H1 (cell line): ENCODE measurements at regions not wholly inside any gene's neighbourhood (a gene's known extent, or its start where the extent isn't known, plus 50 kb on each side); places are given as distances from the start of the nearest gene placed in this dataset.

ENCODE experiments used
- CTCF ChIA-PET: fragments of 300-600 bp; sonication (Branson Sonifier 250); formaldehyde crosslinking; loops from one replicate; lab custom pipeline; 2021; ENCODE audit not compliant: partially characterized antibody; lab: Charles Lee
- POLR2A ChIA-PET: fragments of 300-600 bp; sonication (Branson Sonifier 250); formaldehyde crosslinking; loops from one replicate; lab custom pipeline; 2021; ENCODE audit warnings: inconsistent platforms; ENCODE audit not compliant: partially characterized antibody; lab: Charles Lee
- DNase-seq, 2 experiments: peaks; one replicate each; pipeline versions ENCODE4 v3.0.0 to v3.0.0-alpha.2; 2010 to 2022; ENCODE audit warnings: low spot score in 2 of 2, low read depth in 1 of 2, mixed read lengths in 1 of 2
- FAIRE-seq: peaks from 2 replicates; lab custom pipeline; 2011; peaks lifted over from hg19 to GRCh38; lab: Jason Lieb, UNC
- H2AFZ ChIP-seq: 2 replicates; pipeline ENCODE4 v1.8.1; 2012; ENCODE audit warnings: low read length, inconsistent platforms
- H2AK5ac ChIP-seq: 2 replicates; pipeline ENCODE4 v1.6.1; 2013; ENCODE audit warnings: low read depth, low read length
- H2BK120ac ChIP-seq: replicated peaks from 2 replicates; pipeline ENCODE3; 2013; ENCODE audit warnings: low read depth, low read length, inconsistent platforms
- H2BK12ac ChIP-seq: 2 replicates; pipeline ENCODE4 v1.6.1; 2013; ENCODE audit warnings: low read depth, low read length
- H2BK15ac ChIP-seq: 2 replicates; pipeline ENCODE4 v1.6.1; 2013; ENCODE audit warnings: low read length
- H2BK20ac ChIP-seq: 2 replicates; pipeline ENCODE4 v1.6.1; 2013; ENCODE audit warnings: low read length
- H2BK5ac ChIP-seq: 2 replicates; pipeline ENCODE4 v1.6.1; 2013; ENCODE audit warnings: low read depth, low read length
- H3K14ac ChIP-seq: 2 replicates; pipeline ENCODE4 v1.6.1; 2013; ENCODE audit warnings: inconsistent platforms; ENCODE audit not compliant: insufficient read length
- H3K18ac ChIP-seq: 2 replicates; pipeline ENCODE4 v1.6.1; 2013; ENCODE audit warnings: low read length; ENCODE audit errors: extremely low read depth
- H3K23ac ChIP-seq: 2 replicates; pipeline ENCODE4 v1.6.1; 2013; ENCODE audit warnings: inconsistent platforms; ENCODE audit not compliant: insufficient read length
- H3K23me2 ChIP-seq: 2 replicates; pipeline ENCODE4 v1.6.1; 2013; ENCODE audit warnings: low read depth, low read length
- H3K27ac ChIP-seq: 2 replicates; pipeline ENCODE4 v1.6.1; 2011; ENCODE audit warnings: low read depth, low read length, inconsistent platforms
- H3K27me3 ChIP-seq, 4 experiments: replicated peaks in 1 of 4; 1 replicate in 1 of 4; 2 replicates in 3 of 4; pipeline versions ENCODE4 v1.6.1 to v1.8.1; 2011 to 2013; ENCODE audit warnings: low read length in 3 of 4, mild to moderate bottlenecking in 3 of 4, inconsistent platforms in 2 of 4, mixed read lengths in 2 of 4, moderate library complexity in 1 of 4; ENCODE audit not compliant: control insufficient read depth in 3 of 4, insufficient read depth in 3 of 4; ENCODE audit errors: extremely low read depth in 1 of 4
- H3K36me3 ChIP-seq, 4 experiments: 2 replicates each; pipeline versions ENCODE4 v1.6.1 to v1.8.1; 2011 to 2013; ENCODE audit warnings: mild to moderate bottlenecking in 4 of 4, low read length in 3 of 4, moderate library complexity in 2 of 4, control low read depth in 1 of 4, inconsistent platforms in 1 of 4; ENCODE audit not compliant: insufficient read depth in 4 of 4, control insufficient read depth in 2 of 4
- H3K4ac ChIP-seq: replicated peaks from 2 replicates; pipeline ENCODE3; 2013; ENCODE audit warnings: low read length, low read depth, mixed read lengths, inconsistent platforms; ENCODE audit not compliant: insufficient read length
- H3K4me1 ChIP-seq, 4 experiments: replicated peaks in 1 of 4; 1 replicate in 1 of 4; 2 replicates in 3 of 4; pipeline versions ENCODE4 v1.6.1 to v1.8.1; 2011 to 2013; ENCODE audit warnings: low read length in 3 of 4, inconsistent platforms in 2 of 4, mixed read lengths in 1 of 4; ENCODE audit not compliant: insufficient read depth in 4 of 4, control insufficient read depth in 3 of 4
- H3K4me2 ChIP-seq, 2 experiments: 2 replicates each; pipeline versions ENCODE4 v1.6.1 to v1.8.1; 2011 to 2013; ENCODE audit warnings: low read depth in 2 of 2, low read length in 2 of 2, control low read depth in 1 of 2, inconsistent platforms in 1 of 2, mild to moderate bottlenecking in 1 of 2; ENCODE audit not compliant: insufficient read depth in 1 of 2
- H3K4me3 ChIP-seq, 4 experiments: fragments of 200-600, 300-600 bp in 1 of 4; sonication (generic), shearing (Covaris generic), sonication (Bioruptor Twin) in 1 of 4; 2 replicates each; pipeline versions ENCODE4 v1.5.1 to v1.8.1; 2011 to 2016; ENCODE audit warnings: low read length in 4 of 4, low read depth in 3 of 4, control low read depth in 2 of 4, inconsistent platforms in 2 of 4, mild to moderate bottlenecking in 2 of 4, mixed read lengths in 1 of 4, moderate library complexity in 1 of 4; ENCODE audit not compliant: insufficient read depth in 2 of 4; ENCODE audit errors: extremely low read depth in 1 of 4
- H3K56ac ChIP-seq: replicated peaks from 2 replicates; pipeline ENCODE3; 2013; ENCODE audit warnings: low read depth, mild to moderate bottlenecking, mixed read lengths, low read length, inconsistent platforms; ENCODE audit not compliant: insufficient read length
- H3K79me1 ChIP-seq: 2 replicates; pipeline ENCODE4 v1.6.1; 2013; ENCODE audit warnings: low read depth, low read length, control low read depth
- H3K79me2 ChIP-seq, 2 experiments: 2 replicates each; pipeline versions ENCODE4 v1.6.1 to v1.8.1; 2012 to 2013; ENCODE audit warnings: low read length in 2 of 2, mild to moderate bottlenecking in 2 of 2, inconsistent platforms in 1 of 2; ENCODE audit not compliant: insufficient read depth in 2 of 2, control insufficient read depth in 1 of 2
- H3K9ac ChIP-seq, 4 experiments: replicated peaks in 1 of 4; 1 replicate in 1 of 4; 2 replicates in 3 of 4; pipeline versions ENCODE4 v1.6.1 to v1.8.1; 2011 to 2013; ENCODE audit warnings: low read depth in 3 of 4, low read length in 3 of 4, control low read depth in 2 of 4, mild to moderate bottlenecking in 2 of 4, moderate library complexity in 2 of 4, inconsistent platforms in 1 of 4; ENCODE audit errors: extremely low read depth in 1 of 4
- H3K9me3 ChIP-seq, 2 experiments: 2 replicates each; pipeline versions ENCODE4 v1.6.1 to v1.8.1; 2012 to 2013; ENCODE audit warnings: mild to moderate bottlenecking in 2 of 2, moderate library complexity in 2 of 2, control low read depth in 1 of 2, inconsistent platforms in 1 of 2, low read depth in 1 of 2, low read length in 1 of 2, mixed read lengths in 1 of 2; ENCODE audit not compliant: insufficient read depth in 2 of 2
- H4K20me1 ChIP-seq, 2 experiments: replicated peaks in 1 of 2; 2 replicates each; pipeline versions ENCODE3 to v1.8.1; 2011 to 2013; ENCODE audit warnings: inconsistent platforms in 2 of 2, low read length in 2 of 2, mild to moderate bottlenecking in 1 of 2; ENCODE audit not compliant: insufficient read depth in 2 of 2, control insufficient read depth in 1 of 2
- H4K5ac ChIP-seq: 2 replicates; pipeline ENCODE4 v1.6.1; 2013; ENCODE audit warnings: low read length, low read depth, mixed read lengths, inconsistent platforms; ENCODE audit not compliant: insufficient read length
- H4K8ac ChIP-seq: 2 replicates; pipeline ENCODE4 v1.8.0; 2013; ENCODE audit warnings: mild to moderate bottlenecking, moderate library complexity, low read length, inconsistent platforms; ENCODE audit not compliant: insufficient read depth; ENCODE audit errors: extremely low read depth
- H4K91ac ChIP-seq: replicated peaks from 2 replicates; pipeline ENCODE3; 2013; ENCODE audit warnings: low read length, mixed read lengths, inconsistent platforms; ENCODE audit not compliant: insufficient read length
- ASH2L ChIP-seq: fragments of 200-600, 300-600 bp; sonication (generic); IDR thresholded peaks from one replicate; pipeline ENCODE4 v1.7.1; 2017; ENCODE audit warnings: low read length
- BACH1 ChIP-seq: IDR thresholded peaks from 2 replicates; pipeline ENCODE4 v1.6.1; 2012; ENCODE audit warnings: low read length, improper control_type of control experiment
- BRCA1 ChIP-seq: IDR thresholded peaks from 2 replicates; pipeline ENCODE4 v1.6.1; 2012; ENCODE audit warnings: low read depth, low read length, improper control_type of control experiment
- CREB1 ChIP-seq: IDR thresholded peaks from 2 replicates; pipeline ENCODE4 v1.6.1; 2012; ENCODE audit warnings: inconsistent platforms
- CTCF ChIP-seq, 3 experiments: IDR thresholded peaks; 1 replicate in 2 of 3; 2 replicates in 1 of 3; pipeline versions ENCODE4 v1.5.1 to v1.6.1; 2011; ENCODE audit warnings: low read length in 3 of 3, mild to moderate bottlenecking in 3 of 3, inconsistent platforms in 2 of 3, low read depth in 1 of 3, moderate library complexity in 1 of 3; ENCODE audit not compliant: insufficient read depth in 1 of 3; ENCODE audit errors: control extremely low read depth in 1 of 3
- GTF2F1 ChIP-seq: IDR thresholded peaks from 2 replicates; pipeline ENCODE4 v1.6.1; 2012; ENCODE audit warnings: low read depth, low read length, improper control_type of control experiment, borderline replicate concordance
- HDAC2 ChIP-seq, 2 experiments: fragments of 300-600 bp in 1 of 2; sonication (generic) in 1 of 2; IDR thresholded peaks; 2 replicates each; pipeline ENCODE4 v1.6.1; 2011 to 2012; ENCODE audit warnings: low read depth in 2 of 2, low read length in 2 of 2, mild to moderate bottlenecking in 2 of 2, moderate library complexity in 2 of 2, borderline replicate concordance in 1 of 2, inconsistent platforms in 1 of 2
- PHF8 ChIP-seq: fragments of 200-600 bp; sonication (generic); conservative IDR thresholded peaks from 2 replicates; pipeline ENCODE4 v1.7.1; 2012; ENCODE audit warnings: low read depth, mild to moderate bottlenecking, inconsistent platforms, low read length, moderate library complexity
- POLR2AphosphoS5 ChIP-seq: IDR thresholded peaks from 2 replicates; pipeline ENCODE4 v1.6.1; 2011; ENCODE audit warnings: low read depth, low read length
- POU5F1 ChIP-seq: IDR thresholded peaks from 2 replicates; pipeline ENCODE4 v1.6.1; 2011; ENCODE audit warnings: low read depth, mild to moderate bottlenecking, low read length, moderate library complexity
- SP1 ChIP-seq: IDR thresholded peaks from 2 replicates; pipeline ENCODE4 v1.6.1; 2011; ENCODE audit warnings: low read depth, low read length
- SUZ12 ChIP-seq: fragments of 200-600 bp; sonication (generic); IDR thresholded peaks from 2 replicates; pipeline ENCODE4 v1.6.1; 2012; ENCODE audit warnings: mild to moderate bottlenecking, inconsistent platforms, low read length, moderate library complexity, mixed read lengths
- TAF1 ChIP-seq: IDR thresholded peaks from 2 replicates; pipeline ENCODE4 v1.6.1; 2011; ENCODE audit warnings: mild to moderate bottlenecking, low read depth, low read length
- TBP ChIP-seq: IDR thresholded peaks from 2 replicates; pipeline ENCODE4 v1.6.1; 2011; ENCODE audit warnings: low read depth, low read length, improper control_type of control experiment
- whole genome bisulfite sequencing, 2 experiments: shearing (Covaris generic) in 1 of 2; methylation state at CpG; one replicate each; pipeline versions ENCODE4 v1.1.6 to v1.1.7; 2013 to 2015; ENCODE audit warnings: low lambda C conversion rate in 2 of 2, mixed read lengths in 2 of 2, inconsistent platforms in 1 of 2, low coverage in 1 of 2, missing lambda C conversion rate in 1 of 2; ENCODE audit not compliant: insufficient replicate concordance in 2 of 2, insufficient coverage in 1 of 2, insufficient read length in 1 of 2; ENCODE audit errors: extremely low coverage in 1 of 2, missing lambda C conversion rate in 1 of 2; 5-methylcytosine and 5-hydroxymethylcytosine counted together

- no peaks in the 10 kb centered on the region for H3K23me2 ChIP-seq
- no peak overlapping the region for H3K23ac ChIP-seq
- no peak overlapping the region for H2AK5ac ChIP-seq
- no peak overlapping the region for H2BK15ac ChIP-seq
- no peaks in the 10 kb centered on the region for H3K79me2 ChIP-seq
- H3K56ac ChIP-seq = no peak overlapping the region
- no peak overlapping the region for H4K8ac ChIP-seq
- H2AFZ ChIP-seq = no peak overlapping the region
- H3K27ac ChIP-seq = no peak overlapping the region
- H2BK120ac ChIP-seq = no peak overlapping the region
- FAIRE-seq = no peak
- H4K20me1 ChIP-seq = no peaks in the 10 kb centered on the region
- no peak for DNase-seq
- H3K4me1 ChIP-seq = peaks cover 0 to 4% (median 0%) of the 10 kb centered on the region in 4 experiments; a peak in 1 of 7 replicates
- H3K4me3 ChIP-seq = no peak overlapping the region
- H3K4ac ChIP-seq = no peak overlapping the region
- H3K18ac ChIP-seq = no peak overlapping the region
- no peak overlapping the region for H2BK5ac ChIP-seq
- no peak overlapping the region for H3K9ac ChIP-seq
- H2BK20ac ChIP-seq = no peak overlapping the region
- H3K14ac ChIP-seq = no peak overlapping the region
- H4K5ac ChIP-seq = no peak overlapping the region
- H3K9me3 ChIP-seq = no peaks in the 10 kb centered on the region
- no peaks in the 10 kb centered on the region for H3K36me3 ChIP-seq
- no peaks in the 10 kb centered on the region for H3K79me1 ChIP-seq
- H2BK12ac ChIP-seq = no peak overlapping the region
- ChIA-PET CTCF (interaction anchor here (0.7 kb wide), 1 partner anchor 325 kb away, joined by 3 read pairs; no protein-coding TSS in a partner anchor), POLR2A (no interaction called here)
- no peak overlapping the region for H4K91ac ChIP-seq
- no peak overlapping the region for H3K4me2 ChIP-seq
- 97% methylated on average over 7 of the region's 7 CpGs; no CpG with 5 or more reads in 1 of the 2 experiments for WGBS, 2 experiments
- H3K27me3 ChIP-seq = no peaks in the 10 kb centered on the region
- no peak for TF ChIP-seq TAF1
- no peak for TF ChIP-seq SUZ12
- TF ChIP-seq POLR2AphosphoS5 = no peak
- TF ChIP-seq HDAC2 (IDR thresholded peaks at IDR 0.05; ENCODE audit: borderline replicate concordance in 1 of 2, low read depth in 2 of 2, low read length in 2 of 2) = no peak
- TF ChIP-seq BACH1 = no peak
- no peak for TF ChIP-seq SP1
- no peak for TF ChIP-seq CREB1
- no peak for TF ChIP-seq BRCA1
- no peak for TF ChIP-seq PHF8
- TF ChIP-seq TBP = no peak
- TF ChIP-seq POU5F1 = no peak
- no peak for TF ChIP-seq CTCF (IDR thresholded peaks at IDR 0.05; ENCODE audit: control extremely low read depth in 1 of 3, insufficient read depth in 1 of 3, low read depth in 1 of 3, low read length in 3 of 3)
- TF ChIP-seq ASH2L = no peak
- no peak for TF ChIP-seq GTF2F1
Observed at GRCh38 chr4:134634301-134634700, 432.7 kb upstream of the PABPC4L start.
